HuH-7.5 (cell line): ENCODE measurements at regions not wholly inside any gene's neighbourhood (a gene's known extent, or its start where the extent isn't known, plus 50 kb on each side); places are given as distances from the start of the nearest gene placed in this dataset.

ENCODE experiments used
- DNase-seq: peaks from one replicate; pipeline ENCODE4 v3.0.0; 2011; ENCODE audit warnings: low spot score

- no peak for DNase-seq
Observed at GRCh38 chr1:29436181-29436785, 200.0 kb downstream of the PTPRU start.

- DNase-seq: no peak
Observed at GRCh38 chr1:29433830-29434229, 197.5 kb downstream of the PTPRU start.

GRCh38 chr1:29431138-29431537, 194.8 kb downstream of the PTPRU start:
- no peak for DNase-seq

- no peak for DNase-seq
Observed at GRCh38 chr1:29429656-29430055, 193.3 kb downstream of the PTPRU start.

GRCh38 chr1:29428997-29429396, 192.7 kb downstream of the PTPRU start:
- no peak for DNase-seq

- DNase-seq: no peak
Observed at GRCh38 chr1:29428280-29428615, 191.9 kb downstream of the PTPRU start.

GRCh38 chr1:29427614-29428279, 191.4 kb downstream of the PTPRU start:
- DNase-seq: no peak

- no peak for DNase-seq
Observed at GRCh38 chr1:29426701-29427279, 190.5 kb downstream of the PTPRU start.

- DNase-seq: no peak
Observed at GRCh38 chr1:29425631-29426030, 189.3 kb downstream of the PTPRU start.

GRCh38 chr1:29424266-29424665, 187.9 kb downstream of the PTPRU start:
- no peak for DNase-seq

GRCh38 chr1:29420202-29420601, 183.9 kb downstream of the PTPRU start:
- no peak for DNase-seq

- DNase-seq: no peak
Observed at GRCh38 chr1:29417971-29418370, 181.6 kb downstream of the PTPRU start.

- DNase-seq: no peak
Observed at GRCh38 chr1:29417147-29417858, 181.0 kb downstream of the PTPRU start.

GRCh38 chr1:29416267-29417146, 180.2 kb downstream of the PTPRU start:
- DNase-seq: no peak

GRCh38 chr1:29415861-29416260, 179.5 kb downstream of the PTPRU start:
- no peak for DNase-seq

- peak; percentile 29 for DNase-seq
Observed at GRCh38 chr1:29415156-29415830, 179.0 kb downstream of the PTPRU start.

GRCh38 chr1:29414086-29414485, 177.8 kb downstream of the PTPRU start:
- no peak for DNase-seq

- DNase-seq: no peak
Observed at GRCh38 chr1:29413661-29414060, 177.3 kb downstream of the PTPRU start.

GRCh38 chr1:29412591-29412990, 176.3 kb downstream of the PTPRU start:
- no peak for DNase-seq

- DNase-seq: no peak
Observed at GRCh38 chr1:29410476-29410875, 174.2 kb downstream of the PTPRU start.

GRCh38 chr1:29409616-29410015, 173.3 kb downstream of the PTPRU start:
- no peak for DNase-seq
